H1 (cell line): ENCODE measurements at regions not wholly inside any gene's neighbourhood (a gene's known extent, or its start where the extent isn't known, plus 50 kb on each side); places are given as distances from the start of the nearest gene placed in this dataset.

Source experiments
- ATF3 ChIP-seq: IDR thresholded peaks from 2 replicates; pipeline ENCODE4 v1.6.1; 2011; ENCODE audit warnings: low read depth, mild to moderate bottlenecking, low read length; ENCODE audit not compliant: insufficient read depth
- CBX5 ChIP-seq: fragments of 300-800, 300-1000 bp; sonication (generic); IDR thresholded peaks from 2 replicates; pipeline ENCODE4 v1.7.1; 2016; ENCODE audit warnings: antibody characterized with exemption, low read length, low read depth
- CHD2 ChIP-seq: IDR thresholded peaks from 2 replicates; pipeline ENCODE4 v1.6.1; 2012; ENCODE audit warnings: low read length, improper control_type of control experiment
- CTCF ChIP-seq, 3 experiments: IDR thresholded peaks; 1 replicate in 2 of 3; 2 replicates in 1 of 3; pipeline versions ENCODE4 v1.5.1 to v1.6.1; 2011; ENCODE audit warnings: low read length in 3 of 3, mild to moderate bottlenecking in 3 of 3, inconsistent platforms in 2 of 3, low read depth in 1 of 3, moderate library complexity in 1 of 3; ENCODE audit not compliant: insufficient read depth in 1 of 3; ENCODE audit errors: control extremely low read depth in 1 of 3
- EZH2 ChIP-seq: fragments of 200-600 bp; sonication (generic); IDR thresholded peaks from 2 replicates; pipeline ENCODE4 v1.7.1; 2012; ENCODE audit warnings: low read depth, mild to moderate bottlenecking, moderate library complexity, low read length, inconsistent platforms; ENCODE audit not compliant: severe bottlenecking

- TF ChIP-seq EZH2 (no peak), CHD2 (no peak), CTCF (IDR thresholded peaks at IDR 0.05; ENCODE audit: control extremely low read depth in 1 of 3, insufficient read depth in 1 of 3, low read depth in 1 of 3, low read length in 3 of 3) (no peak), ATF3 (no peak), CBX5 (no peak)
These were observed 151.9 kb upstream of the RPS6KA3 start for GRCh38 chrX:20418379-20419150.
